LNCAP (cell line): ENCODE measurements at regions not wholly inside any gene's neighbourhood (a gene's known extent, or its start where the extent isn't known, plus 50 kb on each side); places are given as distances from the start of the nearest gene placed in this dataset.

ENCODE experiments used
- TF ChIP-seq, protein P1 (sequence below): fragments of 450-650 bp; IDR thresholded peaks from 2 replicates; pipeline ENCODE4 v1.5.1; 2017; ENCODE audit warnings: mild to moderate bottlenecking

DNA sequence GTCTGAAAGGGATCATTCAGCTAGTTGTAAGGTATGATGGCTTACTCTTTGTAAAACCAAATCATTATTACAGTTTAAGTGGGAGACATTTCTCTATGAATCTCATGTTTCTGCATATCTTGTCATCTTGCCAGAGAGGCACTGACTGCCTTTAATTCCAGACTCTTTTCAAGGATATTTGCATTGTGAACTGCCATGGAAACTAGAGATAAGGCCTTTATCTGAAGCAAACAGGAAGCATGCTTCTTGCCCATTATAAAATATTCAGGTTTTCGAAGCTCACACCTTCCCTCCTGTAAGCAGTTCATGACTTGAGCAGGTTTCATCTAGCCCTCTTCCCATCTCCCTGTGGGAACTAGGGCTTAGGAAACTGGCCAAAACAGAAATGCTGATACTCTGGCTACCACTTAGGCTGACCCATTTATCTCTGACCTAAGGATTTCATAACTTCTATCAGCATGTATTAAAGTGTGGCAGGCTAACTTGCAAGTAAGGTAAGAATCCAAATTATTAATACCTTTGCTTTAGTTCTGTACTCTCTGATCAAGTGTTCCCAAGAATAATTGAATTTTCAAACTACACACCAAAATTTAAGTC is 326.6 kb upstream of the ALCAM start:
- TF ChIP-seq, protein P1, sequence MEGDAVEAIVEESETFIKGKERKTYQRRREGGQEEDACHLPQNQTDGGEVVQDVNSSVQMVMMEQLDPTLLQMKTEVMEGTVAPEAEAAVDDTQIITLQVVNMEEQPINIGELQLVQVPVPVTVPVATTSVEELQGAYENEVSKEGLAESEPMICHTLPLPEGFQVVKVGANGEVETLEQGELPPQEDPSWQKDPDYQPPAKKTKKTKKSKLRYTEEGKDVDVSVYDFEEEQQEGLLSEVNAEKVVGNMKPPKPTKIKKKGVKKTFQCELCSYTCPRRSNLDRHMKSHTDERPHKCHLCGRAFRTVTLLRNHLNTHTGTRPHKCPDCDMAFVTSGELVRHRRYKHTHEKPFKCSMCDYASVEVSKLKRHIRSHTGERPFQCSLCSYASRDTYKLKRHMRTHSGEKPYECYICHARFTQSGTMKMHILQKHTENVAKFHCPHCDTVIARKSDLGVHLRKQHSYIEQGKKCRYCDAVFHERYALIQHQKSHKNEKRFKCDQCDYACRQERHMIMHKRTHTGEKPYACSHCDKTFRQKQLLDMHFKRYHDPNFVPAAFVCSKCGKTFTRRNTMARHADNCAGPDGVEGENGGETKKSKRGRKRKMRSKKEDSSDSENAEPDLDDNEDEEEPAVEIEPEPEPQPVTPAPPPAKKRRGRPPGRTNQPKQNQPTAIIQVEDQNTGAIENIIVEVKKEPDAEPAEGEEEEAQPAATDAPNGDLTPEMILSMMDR, result no peak

DNA sequence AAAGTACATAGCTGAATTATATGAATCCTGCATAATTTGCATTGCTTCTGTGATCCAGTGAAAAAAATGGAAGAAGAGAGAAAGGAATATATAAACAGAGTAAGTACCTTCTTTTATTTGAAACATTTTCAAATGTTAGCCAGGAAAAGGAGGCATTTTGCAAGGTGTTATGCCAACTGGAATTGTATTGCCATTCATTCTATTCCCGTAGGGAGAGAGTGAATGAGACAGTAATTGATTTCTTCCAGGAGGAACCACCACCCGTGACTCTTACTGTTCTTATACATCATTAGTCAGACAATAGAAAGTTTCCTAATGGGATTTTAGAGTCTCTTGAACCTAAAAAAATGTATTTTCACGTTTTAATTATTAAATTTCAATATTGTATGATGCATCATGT is 324.1 kb upstream of the ALCAM start:
- TF ChIP-seq, protein P1, result no peak

DNA sequence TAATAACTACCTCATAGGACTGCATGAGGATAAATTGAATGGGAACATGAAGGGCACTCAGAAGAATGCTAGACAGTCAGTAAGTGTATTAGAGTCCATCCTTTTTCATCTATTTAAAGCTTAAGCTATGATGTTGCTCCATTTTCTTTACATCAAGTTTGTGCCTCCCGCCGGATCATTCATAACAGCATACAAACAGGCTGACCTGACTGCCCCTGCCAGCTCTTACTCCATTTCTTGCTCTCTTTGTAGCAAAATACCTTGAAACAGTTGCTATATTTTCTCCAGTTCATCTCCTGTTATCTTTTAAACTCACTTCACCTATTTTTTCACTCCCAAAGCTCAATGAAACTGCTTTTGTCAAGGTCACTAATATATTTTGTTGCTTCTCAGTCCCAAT is 315.6 kb upstream of the ALCAM start:
- TF ChIP-seq, protein P1, result no peak

DNA sequence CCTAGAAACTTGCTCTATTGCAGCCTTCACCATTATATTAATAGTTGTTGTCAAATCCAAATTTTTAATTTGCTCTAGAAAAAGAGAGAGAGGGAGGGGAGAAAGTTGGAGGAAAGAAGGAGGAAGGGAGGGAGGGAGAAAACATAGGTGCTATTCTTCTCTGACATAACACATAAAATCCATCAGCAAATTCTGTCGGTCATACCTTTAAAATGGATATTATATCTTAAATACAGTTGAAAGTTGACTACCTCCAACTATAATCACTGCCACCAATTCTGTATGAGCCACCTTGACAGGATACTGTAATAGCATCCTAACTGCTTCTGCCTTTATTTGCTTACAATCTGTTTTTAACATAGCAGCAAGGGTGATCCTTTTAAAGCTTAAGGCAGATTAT is 314.7 kb upstream of the ALCAM start:
- TF ChIP-seq, protein P1, result no peak

DNA sequence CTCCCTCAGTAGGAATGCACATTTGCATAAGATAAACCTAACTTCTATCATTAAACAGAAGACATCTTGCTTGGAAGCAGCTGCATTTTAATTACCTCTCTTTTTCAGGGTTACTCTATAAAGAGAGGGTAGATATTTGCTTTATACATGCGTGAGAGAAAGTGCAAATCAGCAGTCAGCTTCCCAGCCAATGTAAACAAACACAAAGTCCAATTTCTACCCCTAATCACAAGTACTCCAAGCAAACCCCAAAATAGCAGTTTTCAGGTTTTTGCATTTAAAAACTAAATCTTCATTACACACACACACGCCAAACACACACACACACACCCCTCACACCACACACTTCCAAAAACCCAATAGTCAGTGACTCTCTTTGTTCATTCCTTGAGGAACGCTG is 303.9 kb upstream of the ALCAM start:
- TF ChIP-seq, protein P1, result no peak

DNA sequence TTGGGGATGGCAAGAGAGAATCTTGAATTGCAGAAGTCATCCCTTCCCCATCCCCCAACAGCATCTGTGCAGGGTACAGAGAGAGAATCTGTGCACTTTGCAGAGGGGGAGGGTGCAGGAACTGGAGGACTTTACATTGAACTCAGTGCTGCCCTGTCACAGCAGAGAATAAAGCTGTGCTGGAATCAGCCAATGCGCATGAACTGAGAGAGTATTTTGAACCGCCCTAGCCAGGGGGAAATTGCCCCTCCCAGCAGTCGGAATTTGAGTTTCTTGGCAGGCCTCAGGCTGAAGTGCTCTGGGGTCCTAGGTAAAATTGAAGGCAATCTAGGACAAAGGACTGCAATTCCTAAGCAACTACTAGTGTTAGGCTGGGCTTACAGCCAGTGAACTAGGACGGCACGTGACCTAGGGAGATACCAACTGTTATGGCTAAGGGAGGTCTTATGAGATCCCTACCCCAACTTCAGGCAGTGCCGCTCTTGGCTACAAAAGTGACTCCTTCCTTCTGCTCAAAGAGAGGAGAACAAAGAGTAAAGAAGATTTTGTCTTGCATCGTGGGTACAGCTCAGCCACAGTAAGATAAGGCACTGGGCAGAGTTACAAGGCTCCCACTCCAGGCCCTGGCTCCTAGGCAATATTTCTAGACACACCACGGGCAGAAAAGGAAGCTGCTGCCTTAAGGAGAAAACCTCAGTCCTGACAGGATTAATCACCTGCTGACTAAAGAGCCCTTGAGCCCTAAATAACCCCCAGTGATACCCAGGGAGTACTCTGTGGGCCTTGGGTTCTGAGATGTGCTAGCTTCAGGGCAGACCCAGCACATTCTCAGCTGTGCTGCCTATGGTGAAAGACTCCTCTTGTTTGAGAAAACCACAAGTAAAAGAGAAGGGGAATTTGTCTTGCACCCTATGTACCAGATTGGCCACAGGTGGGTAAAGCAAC is 300.5 kb upstream of the ALCAM start:
- TF ChIP-seq, protein P1, result no peak

DNA sequence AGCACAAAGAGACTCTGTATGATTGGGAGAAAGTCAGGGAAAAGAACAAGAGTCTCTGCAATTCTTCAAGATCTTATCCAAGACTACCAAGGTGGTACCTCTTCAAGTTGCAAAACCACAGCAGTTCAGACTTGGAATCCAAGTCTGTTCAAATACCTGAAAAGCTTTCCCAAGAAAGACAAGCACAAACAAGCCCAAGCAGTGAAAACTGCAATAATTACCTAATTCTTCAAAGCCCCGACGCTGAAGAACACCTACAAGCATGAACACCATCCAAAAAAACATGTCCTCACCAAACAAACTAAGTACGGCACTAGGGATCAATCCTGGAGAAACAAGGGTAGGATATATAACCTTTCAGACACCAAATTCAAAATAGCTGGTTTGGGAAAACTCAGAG is 299.3 kb upstream of the ALCAM start:
- TF ChIP-seq, protein P1, result no peak
